ENCODE measurements at regions not wholly inside any gene's neighbourhood (a gene's known extent, or its start where the extent isn't known, plus 50 kb on each side); places are given as distances from the start of the nearest gene placed in this dataset.

DNA sequence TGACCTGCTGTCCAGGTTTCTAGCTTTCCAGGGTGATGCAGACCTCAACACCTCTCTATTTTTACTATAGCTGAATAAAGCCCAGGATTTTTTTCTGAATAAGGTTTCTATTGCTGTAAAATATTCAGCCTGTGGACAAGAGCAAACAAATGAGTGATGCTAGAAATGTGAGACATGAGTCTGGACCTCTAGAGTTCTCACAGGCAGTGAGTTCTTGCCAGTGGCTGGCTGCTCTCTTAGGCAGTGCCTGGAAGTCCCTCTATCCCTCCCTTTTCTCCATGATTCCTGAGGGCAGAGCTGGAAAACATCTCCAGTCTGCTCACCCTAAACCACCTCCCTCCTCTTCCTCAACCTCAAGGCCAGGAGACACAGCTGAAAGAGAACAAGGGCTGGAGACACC lies 793.8 kb upstream of the IGFBP3 start:
- no peak for DNase-seq (ENCODE audit: low spot score in 2 of 2)
- intact Hi-C loops (cut with DNase I; ENCODE audit: low total_unique reads) = no loop called here
- no peak overlapping the region for H3K4me3 ChIP-seq (ENCODE audit: low read depth, poor library complexity, severe bottlenecking)
- no peak for TF ChIP-seq POLR2A (IDR thresholded peaks at IDR 0.05)
- TF ChIP-seq, protein P1, sequence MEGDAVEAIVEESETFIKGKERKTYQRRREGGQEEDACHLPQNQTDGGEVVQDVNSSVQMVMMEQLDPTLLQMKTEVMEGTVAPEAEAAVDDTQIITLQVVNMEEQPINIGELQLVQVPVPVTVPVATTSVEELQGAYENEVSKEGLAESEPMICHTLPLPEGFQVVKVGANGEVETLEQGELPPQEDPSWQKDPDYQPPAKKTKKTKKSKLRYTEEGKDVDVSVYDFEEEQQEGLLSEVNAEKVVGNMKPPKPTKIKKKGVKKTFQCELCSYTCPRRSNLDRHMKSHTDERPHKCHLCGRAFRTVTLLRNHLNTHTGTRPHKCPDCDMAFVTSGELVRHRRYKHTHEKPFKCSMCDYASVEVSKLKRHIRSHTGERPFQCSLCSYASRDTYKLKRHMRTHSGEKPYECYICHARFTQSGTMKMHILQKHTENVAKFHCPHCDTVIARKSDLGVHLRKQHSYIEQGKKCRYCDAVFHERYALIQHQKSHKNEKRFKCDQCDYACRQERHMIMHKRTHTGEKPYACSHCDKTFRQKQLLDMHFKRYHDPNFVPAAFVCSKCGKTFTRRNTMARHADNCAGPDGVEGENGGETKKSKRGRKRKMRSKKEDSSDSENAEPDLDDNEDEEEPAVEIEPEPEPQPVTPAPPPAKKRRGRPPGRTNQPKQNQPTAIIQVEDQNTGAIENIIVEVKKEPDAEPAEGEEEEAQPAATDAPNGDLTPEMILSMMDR (IDR thresholded peaks at IDR 0.05) = no peak

DNA sequence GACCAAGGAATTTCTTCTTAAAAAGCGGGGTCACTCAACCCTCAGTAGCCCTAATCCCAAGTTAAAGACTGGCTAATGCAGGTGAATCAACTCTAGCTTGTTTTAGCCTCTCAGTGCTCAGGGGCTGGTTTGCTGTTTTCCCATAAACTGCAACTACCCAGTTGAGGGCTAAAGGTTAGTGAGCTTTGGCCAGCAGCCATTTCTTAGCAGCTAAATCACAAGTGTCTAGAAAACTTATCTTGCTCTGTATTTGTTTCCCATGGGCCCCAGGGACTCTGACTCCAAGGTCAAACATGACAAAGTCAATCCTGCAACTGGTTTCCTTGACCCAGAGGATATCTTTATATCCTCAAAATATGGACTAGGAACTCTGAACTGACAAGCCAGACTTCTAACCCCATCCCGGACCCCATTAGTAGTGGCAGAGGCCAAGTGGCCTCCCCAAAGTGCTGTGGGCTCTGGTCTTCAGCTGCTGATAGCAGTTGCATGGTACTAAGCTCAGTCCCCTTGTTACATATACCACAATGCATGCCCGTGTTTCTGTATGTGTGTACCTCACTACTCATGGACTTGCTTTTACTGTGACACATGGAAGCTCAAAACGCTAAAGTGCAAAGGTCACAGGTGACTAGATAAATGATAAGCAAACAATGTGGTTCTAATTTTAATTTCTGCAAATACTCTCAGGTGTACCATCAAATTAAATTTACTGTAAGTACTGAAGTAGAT lies 793.0 kb upstream of the IGFBP3 start:
- intact Hi-C loops (cut with DNase I; ENCODE audit: low total_unique reads) = no loop called here
- no peak for DNase-seq (ENCODE audit: low spot score in 2 of 2)
- TF ChIP-seq, protein P1 (IDR thresholded peaks at IDR 0.05) = no peak
- TF ChIP-seq POLR2A (IDR thresholded peaks at IDR 0.05) = no peak
- no peak overlapping the region for H3K4me3 ChIP-seq (ENCODE audit: low read depth, poor library complexity, severe bottlenecking)
- whole genome bisulfite sequencing, 2 donors = 65 to 66% methylated on average over 4 of the region's 4 CpGs

DNA sequence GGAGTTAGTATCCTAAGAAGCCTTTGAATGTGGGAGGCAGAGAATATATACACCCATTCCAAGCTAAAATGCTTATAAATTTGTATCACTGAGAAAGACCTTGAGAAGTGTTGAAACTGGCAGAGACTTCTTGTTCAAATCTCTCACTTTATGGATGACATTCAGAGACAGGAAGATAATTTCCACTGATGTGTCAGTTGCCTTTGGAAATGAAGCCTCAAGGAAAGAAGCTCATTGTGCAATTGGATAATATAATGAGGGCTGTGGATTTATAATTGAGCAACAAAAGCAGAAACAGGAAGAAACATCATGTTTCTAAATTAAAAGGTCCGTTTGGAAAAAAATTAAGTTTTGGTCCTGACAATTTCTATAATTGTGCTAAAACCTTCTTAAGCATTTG lies 789.9 kb upstream of the IGFBP3 start:
- no peak overlapping the region for H3K4me3 ChIP-seq (ENCODE audit: low read depth, poor library complexity, severe bottlenecking)
- WGBS, 2 donors = 26 to 27% methylated on average over 1 of the region's 1 CpG
- intact Hi-C loops (cut with DNase I; ENCODE audit: low total_unique reads) = no loop called here
- no peak for DNase-seq (ENCODE audit: low spot score in 2 of 2)
- no peak for TF ChIP-seq POLR2A (IDR thresholded peaks at IDR 0.05)
- TF ChIP-seq, protein P1 (IDR thresholded peaks at IDR 0.05) = no peak

DNA sequence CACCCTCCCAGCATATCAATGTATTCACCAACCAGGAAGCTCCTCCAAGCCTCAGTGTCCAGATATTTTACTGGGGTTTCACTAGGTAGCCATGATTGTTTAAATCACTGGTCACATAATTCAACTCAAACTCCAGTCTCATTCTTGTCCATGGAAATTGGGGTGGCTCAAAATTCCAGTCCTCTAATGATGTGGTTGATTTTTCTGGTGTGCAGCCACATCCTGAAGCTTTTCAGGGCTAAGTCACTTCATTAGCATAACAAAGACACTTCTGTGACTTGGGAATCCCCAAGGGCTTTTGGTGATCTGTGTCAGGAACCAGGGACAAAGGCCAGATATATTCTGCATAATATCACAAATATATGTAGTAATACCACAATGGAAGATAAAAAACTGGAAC lies 786.9 kb upstream of the IGFBP3 start:
- no peak for DNase-seq (ENCODE audit: low spot score in 2 of 2)
- no peak overlapping the region for H3K4me3 ChIP-seq (ENCODE audit: low read depth, poor library complexity, severe bottlenecking)
- intact Hi-C loops (cut with DNase I; ENCODE audit: low total_unique reads) = no loop called here
- TF ChIP-seq POLR2A (IDR thresholded peaks at IDR 0.05) = no peak
- TF ChIP-seq, protein P1 (IDR thresholded peaks at IDR 0.05) = no peak

GRCh38 chr7:46705386-46706255 lies 784.5 kb upstream of the IGFBP3 start:
- intact Hi-C loops (cut with DNase I; ENCODE audit: low total_unique reads) = no loop called here
- 48 to 60% methylated on average over 7 of the region's 7 CpGs for WGBS, 2 donors
- no peak overlapping the region for H3K4me3 ChIP-seq (ENCODE audit: low read depth, poor library complexity, severe bottlenecking)
- TF ChIP-seq, protein P1 (IDR thresholded peaks at IDR 0.05) = no peak
- TF ChIP-seq POLR2A (IDR thresholded peaks at IDR 0.05) = no peak
- no peak for DNase-seq (ENCODE audit: low spot score in 2 of 2)
